KMS-11 (cell line): ENCODE measurements at regions not wholly inside any gene's neighbourhood (a gene's known extent, or its start where the extent isn't known, plus 50 kb on each side); places are given as distances from the start of the nearest gene placed in this dataset.
"Not testable (repeated sequence)": the region's sequence is repeated elsewhere in the genome, so short reads cannot be mapped to it uniquely, and the experiment has no call there.

ENCODE experiments used
- H2AFZ ChIP-seq: fragments of 200-600 bp; sonication (generic); 2 replicates; pipeline ENCODE4 v1.6.1; 2016; ENCODE audit warnings: antibody characterized with exemption, mixed run types, low read depth
- H3K27ac ChIP-seq: fragments of 200-600 bp; sonication (generic); 2 replicates; pipeline ENCODE4 v1.6.1; 2016; ENCODE audit warnings: mild to moderate bottlenecking, mixed run types
- H3K27me3 ChIP-seq: fragments of 200-600 bp; sonication (generic); 2 replicates; pipeline ENCODE4 v1.6.1; 2017; ENCODE audit warnings: mild to moderate bottlenecking, low read depth, mixed run types, moderate library complexity; ENCODE audit not compliant: insufficient read depth
- H3K36me3 ChIP-seq: fragments of 200-600 bp; sonication (generic); 2 replicates; pipeline ENCODE4 v1.6.1; 2017; ENCODE audit warnings: mild to moderate bottlenecking, mixed run types; ENCODE audit not compliant: insufficient read depth
- H3K4me1 ChIP-seq: fragments of 200-600 bp; sonication (generic); 2 replicates; pipeline ENCODE4 v1.6.1; 2016; ENCODE audit warnings: mild to moderate bottlenecking, low read depth, mixed run types; ENCODE audit not compliant: poor library complexity, severe bottlenecking
- H3K4me2 ChIP-seq: fragments of 200-600 bp; sonication (generic); 2 replicates; pipeline ENCODE4 v1.7.0; 2016; ENCODE audit warnings: mild to moderate bottlenecking, mixed run types
- H3K4me3 ChIP-seq: fragments of 200-600 bp; sonication (generic); IDR thresholded peaks from 2 replicates; pipeline ENCODE4 v1.6.1; 2017; ENCODE audit warnings: low read depth, low read length, mixed read lengths; ENCODE audit not compliant: insufficient read depth
- H3K79me2 ChIP-seq: fragments of 200-600 bp; sonication (generic); 2 replicates; pipeline ENCODE4 v1.6.1; 2016; ENCODE audit warnings: low read depth, mixed run types; ENCODE audit not compliant: insufficient read depth
- H3K9ac ChIP-seq: fragments of 200-600 bp; sonication (generic); 2 replicates; pipeline ENCODE4 v1.6.1; 2016; ENCODE audit warnings: mild to moderate bottlenecking, mixed run types
- H4K20me1 ChIP-seq: fragments of 200-600 bp; sonication (generic); 2 replicates; pipeline ENCODE4 v1.6.1; 2016; ENCODE audit warnings: mild to moderate bottlenecking, mixed run types; ENCODE audit not compliant: insufficient read depth
- CTCF ChIP-seq: fragments of 200-600 bp; sonication (generic); conservative IDR thresholded peaks from 2 replicates; pipeline ENCODE4 v1.6.1; 2017; ENCODE audit warnings: low read depth, mild to moderate bottlenecking, antibody characterized with exemption, low read length, moderate library complexity, mixed read lengths

GRCh38 chr10:3877211-3878000, 92.4 kb upstream of the KLF6 start:
- Histone ChIP-seq H3K4me2 (peak overlapping the region; percentile 81; the same call in 1 of the 2 replicates), H3K36me3 (no peaks in the 10 kb centered on the region), H3K79me2 (no peaks in the 10 kb centered on the region)

GRCh38 chr10:3876350-3876962, 91.4 kb upstream of the KLF6 start:
- H3K4me1 ChIP-seq: peaks cover 53% of the 10 kb centered on the region
- H3K36me3 ChIP-seq: no peaks in the 10 kb centered on the region
- no peaks in the 10 kb centered on the region for H3K27me3 ChIP-seq
- no peaks in the 10 kb centered on the region for H3K79me2 ChIP-seq
- peak overlapping the region; percentile 38 for H2AFZ ChIP-seq
- H3K4me3 ChIP-seq: no peak overlapping the region
- TF ChIP-seq CTCF: no peak
- H4K20me1 ChIP-seq: no peaks in the 10 kb centered on the region
- peak overlapping the region; percentile 81 for H3K4me2 ChIP-seq
- H3K9ac ChIP-seq: peak overlapping the region; percentile 54
- H3K27ac ChIP-seq: peak overlapping the region; percentile 91

More at GRCh38 chr10:3877211-3878000, 92.4 kb upstream of the KLF6 start:
- Histone ChIP-seq H3K4me3 (no peak overlapping the region), H3K4me1 (peaks cover 53% of the 10 kb centered on the region), H3K27me3 (no peaks in the 10 kb centered on the region), H3K9ac (no peak overlapping the region), H2AFZ (no peak overlapping the region), H4K20me1 (no peaks in the 10 kb centered on the region), H3K27ac (peak overlapping the region; percentile 91; the same call in 1 of the 2 replicates)
- TF ChIP-seq CTCF: no peak

- Histone ChIP-seq H3K36me3 (no peaks in the 10 kb centered on the region), H3K4me1 (peaks cover 53% of the 10 kb centered on the region), H3K4me3 (no peak overlapping the region), H3K4me2 (peak overlapping the region; percentile 81), H3K27ac (peak overlapping the region; percentile 91), H3K79me2 (no peaks in the 10 kb centered on the region), H3K27me3 (no peaks in the 10 kb centered on the region), H2AFZ (peak overlapping the region; percentile 38), H3K9ac (peak overlapping the region; percentile 54), H4K20me1 (no peaks in the 10 kb centered on the region)
- no peak for TF ChIP-seq CTCF
These were observed 90.8 kb upstream of the KLF6 start for GRCh38 chr10:3875842-3876235.

GRCh38 chr10:3874990-3875841, 90.2 kb upstream of the KLF6 start:
- no peaks in the 10 kb centered on the region for H3K27me3 ChIP-seq
- no peaks in the 10 kb centered on the region for H3K36me3 ChIP-seq
- no peak for TF ChIP-seq CTCF
- peak overlapping the region; percentile 38; the same call in 1 of the 2 replicates for H2AFZ ChIP-seq
- peaks cover 53% of the 10 kb centered on the region for H3K4me1 ChIP-seq
- H3K9ac ChIP-seq: peak overlapping the region; percentile 54
- H3K4me2 ChIP-seq: peak overlapping the region; percentile 81
- H3K4me3 ChIP-seq: no peak overlapping the region
- no peaks in the 10 kb centered on the region for H3K79me2 ChIP-seq
- H4K20me1 ChIP-seq: no peaks in the 10 kb centered on the region
- H3K27ac ChIP-seq: peak overlapping the region; percentile 91

- Histone ChIP-seq H3K27ac (peak overlapping the region; percentile 91), H3K4me2 (peak overlapping the region; percentile 81), H3K9ac (peak overlapping the region; percentile 54), H3K4me1 (peaks cover 54% of the 10 kb centered on the region), H2AFZ (peak overlapping the region; percentile 13; the same call in 1 of the 2 replicates)
- H3K27me3 ChIP-seq, H4K20me1 ChIP-seq, H3K79me2 ChIP-seq, H3K4me3 ChIP-seq, H3K36me3 ChIP-seq: not testable (repeated sequence)
These were observed 89.6 kb upstream of the KLF6 start for GRCh38 chr10:3874610-3874989.
